GM18867 (cell line): ENCODE measurements at regions not wholly inside any gene's neighbourhood (a gene's known extent, or its start where the extent isn't known, plus 50 kb on each side); places are given as distances from the start of the nearest gene placed in this dataset.
"Not testable (repeated sequence)": the region's sequence is repeated elsewhere in the genome, so short reads cannot be mapped to it uniquely, and the experiment has no call there.

Experiments
- ATAC-seq: cut with Tn5 transposase; IDR thresholded peaks from one replicate; pipeline ENCODE4 v1.9.1; 2021; ENCODE audit warnings: mild to moderate bottlenecking, moderate library complexity; ENCODE audit not compliant: unreplicated experiment

DNA sequence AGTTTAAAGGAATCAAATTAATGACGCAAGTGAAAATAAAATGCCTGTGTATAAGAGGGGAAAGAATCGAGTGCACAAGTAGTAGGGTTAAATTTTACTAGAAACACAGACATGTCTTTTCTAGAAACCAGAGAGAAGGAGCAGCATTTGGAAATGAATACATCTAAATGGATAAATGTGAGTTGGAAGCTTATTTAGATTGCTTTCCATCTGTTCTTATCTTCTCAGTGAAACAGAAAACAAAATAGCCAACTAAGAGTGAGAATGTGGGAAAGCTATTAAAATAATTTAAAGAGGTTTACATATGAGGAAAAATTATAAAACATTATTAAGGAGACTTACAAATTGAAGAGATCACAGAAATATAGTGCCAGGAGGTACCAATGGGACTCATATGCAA, 1818.9 kb upstream of the FLRT2 start:
- ATAC-seq = no peak

- no peak for ATAC-seq
Observed at GRCh38 chr14:83712418-83713129, 1817.4 kb upstream of the FLRT2 start.

- no peak for ATAC-seq
Observed at GRCh38 chr14:83713732-83714131, 1816.2 kb upstream of the FLRT2 start.

- ATAC-seq = no peak
Observed at GRCh38 chr14:83714151-83714550, 1815.8 kb upstream of the FLRT2 start.

DNA sequence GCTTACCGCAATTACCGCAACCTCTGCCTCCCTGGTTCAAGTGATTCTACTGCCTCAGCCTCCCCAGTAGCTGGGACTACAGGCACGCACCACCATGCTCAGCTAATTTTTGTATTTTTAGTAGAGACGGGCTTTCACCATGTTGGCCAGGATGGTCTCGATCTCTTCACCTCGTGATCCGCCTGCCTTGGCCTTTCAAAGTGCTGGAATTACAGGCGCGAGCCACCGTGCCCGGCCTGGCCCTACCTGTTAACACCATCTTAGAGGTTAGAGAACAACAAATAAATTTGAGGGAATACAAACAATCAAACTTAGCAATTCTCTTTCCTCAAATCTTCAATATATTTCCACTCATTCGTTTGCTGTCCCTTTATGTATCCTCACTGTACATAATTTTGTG, 1810.5 kb upstream of the FLRT2 start:
- ATAC-seq = not testable (repeated sequence)

GRCh38 chr14:83733670-83734069, 1796.3 kb upstream of the FLRT2 start:
- no peak for ATAC-seq

DNA sequence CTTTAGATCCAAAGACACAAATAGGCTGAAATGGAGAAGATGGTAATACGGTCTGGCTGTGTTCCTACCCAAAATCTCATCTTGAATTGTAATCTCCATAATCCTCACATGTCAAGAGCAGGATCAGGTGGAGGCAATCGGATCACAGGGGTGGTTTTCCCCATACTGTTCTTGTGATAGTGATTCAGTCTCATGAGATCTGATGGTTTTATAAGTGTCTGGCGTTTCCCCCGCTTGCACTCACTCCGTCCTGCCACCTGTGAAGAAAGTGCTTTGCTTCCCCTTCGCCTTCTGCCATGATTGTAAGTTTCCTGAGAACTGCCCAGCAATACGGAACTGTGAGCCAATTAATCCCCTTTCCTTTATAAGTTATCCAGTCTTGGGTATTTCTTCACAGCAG, 1795.5 kb upstream of the FLRT2 start:
- ATAC-seq = no peak

- no peak for ATAC-seq
Observed at GRCh38 chr14:83741269-83741668, 1788.7 kb upstream of the FLRT2 start.

DNA sequence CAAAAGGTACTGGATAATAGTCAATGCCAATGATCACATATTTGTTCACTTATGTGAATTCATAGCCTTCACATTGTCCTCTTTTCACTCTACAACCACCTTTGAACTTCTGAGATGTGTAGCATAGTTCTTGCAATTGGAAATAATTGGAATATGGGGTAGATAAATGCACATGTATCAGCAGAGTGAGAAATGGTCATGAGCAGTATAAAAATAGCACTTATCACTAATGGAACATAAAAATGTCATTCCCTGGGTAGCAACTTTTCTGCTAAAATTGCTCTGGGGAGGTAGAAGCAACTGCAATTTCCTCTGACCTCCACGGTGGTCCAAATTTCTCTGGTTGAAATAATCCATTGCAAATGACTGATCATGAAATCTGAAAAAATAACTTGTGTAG, 1785.7 kb upstream of the FLRT2 start:
- ATAC-seq = no peak

DNA sequence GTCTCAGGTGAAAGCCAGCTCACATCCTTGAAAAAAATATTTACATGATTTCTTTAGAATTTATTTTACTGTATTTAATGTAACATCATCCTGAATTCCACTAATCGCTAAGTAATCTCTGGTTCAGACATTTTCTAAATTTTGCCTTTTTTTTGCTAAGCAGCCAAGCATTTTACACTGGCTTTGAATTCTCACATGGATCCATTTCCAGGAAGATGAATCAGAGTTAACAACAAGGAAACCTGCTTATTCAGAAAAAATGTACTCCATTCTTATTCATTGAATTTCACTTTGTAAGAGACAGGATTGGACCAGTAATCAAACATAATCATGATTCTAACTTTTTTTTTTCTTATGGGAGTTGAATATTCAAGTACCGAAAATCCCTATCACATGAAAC, 1785.1 kb upstream of the FLRT2 start:
- ATAC-seq = no peak

- ATAC-seq = no peak
Observed at GRCh38 chr14:83746336-83746735, 1783.6 kb upstream of the FLRT2 start.

DNA sequence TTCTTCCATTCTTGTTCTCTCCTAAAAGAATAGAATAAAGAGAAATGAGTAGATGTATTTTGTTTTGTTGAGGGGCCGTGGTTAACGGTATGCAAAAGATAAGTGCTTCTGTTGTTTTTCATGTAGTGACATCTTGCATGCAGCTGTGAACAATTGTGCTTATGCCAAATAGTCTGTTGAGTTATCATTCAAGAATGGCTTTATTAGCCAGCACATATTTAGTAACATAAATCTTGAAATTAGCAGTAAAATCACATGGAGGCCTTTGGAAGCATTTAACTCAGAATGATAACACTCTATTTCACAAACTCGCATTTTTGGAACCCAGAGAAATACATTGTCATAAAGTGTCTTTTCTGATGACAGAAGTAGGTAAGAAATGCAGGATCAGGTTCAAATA, 1772.0 kb upstream of the FLRT2 start:
- no peak for ATAC-seq

DNA sequence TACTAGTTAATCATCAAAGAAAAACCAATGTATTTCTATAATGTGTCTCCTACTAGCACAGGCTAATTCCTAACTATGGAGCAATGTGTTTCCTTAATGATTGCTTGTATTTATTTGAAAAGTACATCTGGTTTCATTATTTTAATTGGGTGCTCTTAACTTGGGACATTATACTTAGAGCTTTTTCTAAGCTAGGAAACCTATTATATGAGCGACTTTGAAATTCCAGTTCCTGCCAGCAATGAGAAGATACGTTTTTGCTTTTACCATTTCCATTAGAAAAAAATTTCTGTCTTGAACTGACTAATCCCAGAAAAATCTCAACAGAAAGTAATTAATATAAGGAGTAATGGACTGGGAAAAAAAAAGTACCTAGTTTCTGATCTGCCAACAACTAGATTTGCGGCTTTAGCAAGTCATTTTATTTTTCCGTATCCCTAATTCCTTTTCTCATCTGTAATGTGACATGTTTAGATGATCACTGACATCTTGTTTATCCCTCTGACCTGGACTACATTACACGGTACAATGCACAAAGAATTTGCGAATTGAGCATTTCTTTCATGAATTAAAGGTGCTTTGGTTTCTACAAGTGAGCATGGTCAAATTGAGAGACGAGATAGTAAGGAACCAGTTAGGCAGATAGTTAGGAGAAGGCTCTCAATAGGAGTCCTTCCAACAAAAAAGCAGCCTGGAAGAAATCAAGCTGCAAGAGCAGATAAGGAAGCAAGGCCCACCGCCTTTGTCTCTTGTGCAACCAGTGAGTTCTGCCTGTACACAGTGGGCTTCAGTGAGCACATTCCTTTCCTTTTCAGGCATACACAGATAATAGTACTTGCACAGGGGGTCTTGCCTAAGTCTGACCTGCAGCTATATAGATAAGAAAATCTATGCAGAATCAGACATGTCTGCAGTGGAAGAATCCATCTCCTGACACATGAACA, 1765.0 kb upstream of the FLRT2 start:
- no peak for ATAC-seq

- ATAC-seq = no peak
Observed at GRCh38 chr14:83777516-83777915, 1752.4 kb upstream of the FLRT2 start.

DNA sequence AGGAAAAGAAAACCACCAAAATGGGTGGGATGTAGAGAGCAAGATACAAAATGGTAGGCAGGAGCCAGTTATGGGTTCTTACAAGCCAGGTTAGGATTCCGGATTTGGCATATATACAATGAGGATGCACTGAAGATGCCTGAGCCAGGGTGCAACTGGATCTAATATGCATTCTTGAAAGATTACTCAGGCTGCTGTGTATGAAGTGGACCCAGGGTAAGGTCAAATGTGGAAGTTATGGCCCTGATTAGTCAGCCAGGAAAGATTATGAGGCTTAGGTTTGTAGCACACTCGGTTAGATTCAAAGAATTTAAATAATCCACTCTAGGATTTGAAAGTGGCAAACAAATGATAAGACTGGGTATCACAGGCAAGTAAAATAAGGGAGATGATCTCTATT, 1750.7 kb upstream of the FLRT2 start:
- ATAC-seq = no peak

DNA sequence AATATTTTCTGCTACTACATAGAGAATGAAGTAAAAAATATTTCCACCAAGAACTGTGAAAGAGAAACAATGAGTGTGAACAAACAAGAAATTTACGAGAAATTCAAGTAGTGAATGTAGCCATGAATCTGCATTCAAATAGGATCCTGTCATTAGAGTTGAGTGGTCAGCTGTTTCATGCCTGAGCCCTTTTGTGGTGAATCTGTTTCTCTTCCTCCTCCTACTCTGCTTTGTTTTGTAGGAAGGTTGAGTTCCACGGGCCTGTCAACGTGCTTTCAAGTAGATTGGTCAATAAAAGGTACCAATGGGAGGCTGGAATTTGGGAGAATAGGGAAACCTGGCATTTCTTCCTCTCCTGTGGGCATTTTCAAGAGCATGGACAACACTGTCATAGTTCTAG, 1749.6 kb upstream of the FLRT2 start:
- ATAC-seq = no peak

- ATAC-seq = no peak
Observed at GRCh38 chr14:83798421-83798820, 1731.5 kb upstream of the FLRT2 start.

DNA sequence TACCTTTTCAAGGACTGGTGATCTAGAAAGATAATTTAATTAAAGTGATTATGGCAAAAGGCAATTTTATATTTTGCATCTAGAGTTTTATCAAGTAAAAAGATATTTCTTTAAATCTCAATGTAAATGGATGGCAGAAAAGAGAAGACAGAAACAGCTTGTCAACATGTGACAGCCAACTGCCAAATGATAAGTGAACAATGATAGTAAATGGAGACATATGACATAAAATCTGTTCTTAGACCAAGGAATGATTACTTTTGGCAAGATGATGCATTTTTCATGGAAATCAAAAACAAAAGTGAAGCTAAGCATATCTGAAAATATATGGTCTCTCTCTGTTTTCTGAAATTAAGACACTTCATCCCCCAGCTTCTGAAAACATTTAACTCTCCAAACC, 1730.7 kb upstream of the FLRT2 start:
- no peak for ATAC-seq

GRCh38 chr14:83814896-83815295, 1715.0 kb upstream of the FLRT2 start:
- ATAC-seq = no peak

DNA sequence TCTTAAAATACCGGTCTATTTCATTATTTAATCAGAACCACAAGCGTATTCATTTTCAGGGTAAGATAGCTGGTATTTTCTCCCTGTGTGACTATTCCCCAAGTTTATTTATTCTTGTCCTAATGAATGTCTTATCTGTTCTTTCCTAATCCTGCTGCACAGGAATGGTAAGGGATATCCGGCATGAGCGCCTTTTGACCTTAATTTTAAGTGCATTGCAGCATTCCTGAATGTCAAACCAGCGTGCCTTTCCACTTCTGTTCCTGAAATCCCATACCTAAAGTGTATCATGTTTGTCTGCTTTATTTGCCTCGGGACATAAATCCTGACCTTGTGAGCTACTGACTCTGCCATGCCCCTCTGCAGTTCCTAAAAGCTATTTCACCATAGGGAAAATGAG, 1713.2 kb upstream of the FLRT2 start:
- ATAC-seq = no peak

- ATAC-seq = no peak
Observed at GRCh38 chr14:83825843-83826242, 1704.1 kb upstream of the FLRT2 start.

GRCh38 chr14:83826838-83827237, 1703.1 kb upstream of the FLRT2 start:
- ATAC-seq = no peak
